ENCODE measurements at regions not wholly inside any gene's neighbourhood (a gene's known extent, or its start where the extent isn't known, plus 50 kb on each side); places are given as distances from the start of the nearest gene placed in this dataset.

DNA sequence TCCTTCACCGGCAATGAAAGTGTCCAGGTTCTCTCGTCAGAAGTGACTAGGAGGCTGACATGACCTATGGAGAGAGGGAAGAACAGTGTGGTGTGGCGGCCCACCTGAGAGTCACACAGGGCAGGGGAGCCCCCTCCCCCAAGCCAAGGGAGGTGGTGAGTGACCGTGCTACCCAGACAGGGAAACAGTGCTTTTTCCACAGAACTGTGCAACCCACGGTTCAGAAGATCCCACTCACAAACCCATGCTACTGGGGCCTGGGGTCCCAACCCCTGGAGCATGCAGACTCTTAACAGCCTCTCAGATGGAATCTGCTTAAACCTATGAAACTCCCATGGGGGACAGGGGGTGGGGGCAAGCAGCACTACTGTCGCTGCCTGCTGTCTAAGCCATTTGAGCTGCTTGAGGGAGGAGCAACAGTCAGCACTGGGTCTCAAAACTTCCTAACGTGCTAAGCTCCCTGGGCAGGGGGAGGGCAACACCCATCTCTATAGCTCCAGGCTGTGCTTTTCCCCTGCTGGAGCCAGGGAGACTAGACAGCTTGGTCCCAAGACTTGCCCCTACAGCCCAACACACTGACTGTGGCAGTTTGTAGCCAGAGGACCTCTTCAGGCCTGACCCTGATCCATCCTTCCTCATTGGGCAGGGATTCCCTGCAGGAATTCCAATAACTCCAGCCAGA lies 850.4 kb upstream of the AADAT start:
- TF ChIP-seq GATA3 (IDR thresholded peaks at IDR 0.05; ENCODE audit: low read depth, low read length) (no peak), GATA2 (IDR thresholded peaks at IDR 0.05; ENCODE audit: low read depth, low read length) (no peak)

Data from SH-SY5Y (cell line).